Endometrium (tissue), 2 donors: ENCODE measurements at regions not wholly inside any gene's neighbourhood (a gene's known extent, or its start where the extent isn't known, plus 50 kb on each side); places are given as distances from the start of the nearest gene placed in this dataset.

Experiments used
- FAIRE-seq: peaks from 2 replicates; lab custom pipeline; 2012; peaks lifted over from hg19 to GRCh38; lab: Jason Lieb, UNC
- donor health status: control.
- donor health status: control.

- peak; percentile 93 for FAIRE-seq
Measured at GRCh38 chr12:90077756-90078155, 369.1 kb upstream of the ATP2B1 start.

- FAIRE-seq, result no peak
Measured at GRCh38 chr12:90076851-90077319, 368.2 kb upstream of the ATP2B1 start.

GRCh38 chr12:90075685-90076084 is 367.0 kb upstream of the ATP2B1 start:
- no peak for FAIRE-seq

GRCh38 chr12:90074086-90074485 is 365.4 kb upstream of the ATP2B1 start:
- FAIRE-seq, result peak; percentile 26

GRCh38 chr12:90071996-90072395 is 363.4 kb upstream of the ATP2B1 start:
- FAIRE-seq, result no peak

GRCh38 chr12:90069711-90070110 is 361.1 kb upstream of the ATP2B1 start:
- FAIRE-seq, result no peak

GRCh38 chr12:90067791-90068190 is 359.2 kb upstream of the ATP2B1 start:
- FAIRE-seq, result no peak

GRCh38 chr12:90064852-90065801 is 356.5 kb upstream of the ATP2B1 start:
- no peak for FAIRE-seq

GRCh38 chr12:90062799-90063198 is 354.2 kb upstream of the ATP2B1 start:
- FAIRE-seq, result no peak

GRCh38 chr12:90061809-90062208 is 353.2 kb upstream of the ATP2B1 start:
- no peak for FAIRE-seq

GRCh38 chr12:90060031-90060430 is 351.4 kb upstream of the ATP2B1 start:
- FAIRE-seq, result no peak

- FAIRE-seq, result peak; percentile 93
Measured at GRCh38 chr12:90058704-90059103, 350.1 kb upstream of the ATP2B1 start.

- FAIRE-seq, result no peak
Measured at GRCh38 chr12:90055071-90055470, 346.4 kb upstream of the ATP2B1 start.

- no peak for FAIRE-seq
Measured at GRCh38 chr12:90048918-90049317, 340.3 kb upstream of the ATP2B1 start.

- FAIRE-seq, result no peak
Measured at GRCh38 chr12:90045559-90045958, 336.9 kb upstream of the ATP2B1 start.

- peak; percentile 69 for FAIRE-seq
Measured at GRCh38 chr12:90044069-90044468, 335.4 kb upstream of the ATP2B1 start.

GRCh38 chr12:90042920-90043641 is 334.4 kb upstream of the ATP2B1 start:
- FAIRE-seq, result no peak

GRCh38 chr12:90038289-90038688 is 329.7 kb upstream of the ATP2B1 start:
- FAIRE-seq, result no peak

GRCh38 chr12:90037740-90038139 is 329.1 kb upstream of the ATP2B1 start:
- no peak for FAIRE-seq

- no peak for FAIRE-seq
Measured at GRCh38 chr12:90036637-90037036, 328.0 kb upstream of the ATP2B1 start.

GRCh38 chr12:90030726-90031125 is 322.1 kb upstream of the ATP2B1 start:
- no peak for FAIRE-seq

GRCh38 chr12:90029317-90029716 is 320.7 kb upstream of the ATP2B1 start:
- no peak for FAIRE-seq

GRCh38 chr12:90028635-90029051 is 320.0 kb upstream of the ATP2B1 start:
- FAIRE-seq, result peak; percentile 68
